ENCODE measurements at regions not wholly inside any gene's neighbourhood (a gene's known extent, or its start where the extent isn't known, plus 50 kb on each side); places are given as distances from the start of the nearest gene placed in this dataset.

DNA sequence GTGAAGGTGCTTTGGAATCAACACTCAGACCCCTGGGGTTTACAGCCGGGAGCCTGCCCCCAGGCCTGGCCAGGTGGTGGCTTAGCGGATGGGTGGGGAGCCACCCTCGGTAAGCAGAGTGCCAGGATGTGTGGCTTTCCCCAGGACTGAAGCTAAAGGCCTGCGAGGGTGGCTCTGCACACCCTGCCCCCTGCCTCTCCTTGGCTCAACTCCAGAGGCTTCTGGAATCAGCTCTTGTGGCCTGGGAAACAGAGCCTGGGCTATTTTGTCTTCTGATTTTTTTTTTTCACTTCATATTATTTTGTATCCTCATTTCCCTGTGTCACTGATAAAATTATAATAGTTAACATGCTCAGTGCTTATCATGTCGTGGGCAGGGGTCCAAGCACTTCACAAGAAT is 79.8 kb downstream of the RHOB start:
- TF ChIP-seq, protein P1, sequence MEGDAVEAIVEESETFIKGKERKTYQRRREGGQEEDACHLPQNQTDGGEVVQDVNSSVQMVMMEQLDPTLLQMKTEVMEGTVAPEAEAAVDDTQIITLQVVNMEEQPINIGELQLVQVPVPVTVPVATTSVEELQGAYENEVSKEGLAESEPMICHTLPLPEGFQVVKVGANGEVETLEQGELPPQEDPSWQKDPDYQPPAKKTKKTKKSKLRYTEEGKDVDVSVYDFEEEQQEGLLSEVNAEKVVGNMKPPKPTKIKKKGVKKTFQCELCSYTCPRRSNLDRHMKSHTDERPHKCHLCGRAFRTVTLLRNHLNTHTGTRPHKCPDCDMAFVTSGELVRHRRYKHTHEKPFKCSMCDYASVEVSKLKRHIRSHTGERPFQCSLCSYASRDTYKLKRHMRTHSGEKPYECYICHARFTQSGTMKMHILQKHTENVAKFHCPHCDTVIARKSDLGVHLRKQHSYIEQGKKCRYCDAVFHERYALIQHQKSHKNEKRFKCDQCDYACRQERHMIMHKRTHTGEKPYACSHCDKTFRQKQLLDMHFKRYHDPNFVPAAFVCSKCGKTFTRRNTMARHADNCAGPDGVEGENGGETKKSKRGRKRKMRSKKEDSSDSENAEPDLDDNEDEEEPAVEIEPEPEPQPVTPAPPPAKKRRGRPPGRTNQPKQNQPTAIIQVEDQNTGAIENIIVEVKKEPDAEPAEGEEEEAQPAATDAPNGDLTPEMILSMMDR (IDR thresholded peaks at IDR 0.05) = no peak
- TF ChIP-seq POLR2AphosphoS5 (IDR thresholded peaks at IDR 0.05) = no peak
